Ishikawa (cell line): ENCODE measurements at regions not wholly inside any gene's neighbourhood (a gene's known extent, or its start where the extent isn't known, plus 50 kb on each side); places are given as distances from the start of the nearest gene placed in this dataset.

Experiments
- CEBPB ChIP-seq: IDR thresholded peaks from 2 replicates; pipeline ENCODE4 v1.6.1; 2012
- CREB1 ChIP-seq: IDR thresholded peaks from 2 replicates; pipeline ENCODE4 v1.6.1; 2012; ENCODE audit warnings: low read depth
- EGR1 ChIP-seq: IDR thresholded peaks from 2 replicates; pipeline ENCODE4 v1.6.1; 2012
- EP300 ChIP-seq: IDR thresholded peaks from 2 replicates; pipeline ENCODE4 v1.6.1; 2012; ENCODE audit warnings: borderline replicate concordance
- FOXM1 ChIP-seq: IDR thresholded peaks from 2 replicates; pipeline ENCODE4 v1.6.1; 2012; ENCODE audit warnings: low read depth, borderline replicate concordance
- NFIC ChIP-seq: IDR thresholded peaks from 2 replicates; pipeline ENCODE4 v1.6.1; 2012
- RAD21 ChIP-seq: IDR thresholded peaks from 2 replicates; pipeline ENCODE4 v1.6.1; 2012; ENCODE audit warnings: low read depth
- TAF1 ChIP-seq: IDR thresholded peaks from 2 replicates; pipeline ENCODE4 v1.6.1; 2012; ENCODE audit warnings: low read depth, mild to moderate bottlenecking
- TCF12 ChIP-seq: IDR thresholded peaks from 2 replicates; pipeline ENCODE4 v1.6.1; 2012; ENCODE audit warnings: low read depth
- TEAD4 ChIP-seq: IDR thresholded peaks from 2 replicates; pipeline ENCODE4 v1.6.1; 2012
- YY1 ChIP-seq: IDR thresholded peaks from 2 replicates; pipeline ENCODE4 v1.6.1; 2012; ENCODE audit warnings: low read depth
- TF ChIP-seq, protein P1 (sequence below): IDR thresholded peaks from 2 replicates; pipeline ENCODE4 v1.6.1; 2012
- TF ChIP-seq, protein P2 (sequence below): IDR thresholded peaks from 2 replicates; pipeline ENCODE4 v1.6.1; 2012
- TF ChIP-seq, protein P3 (sequence below): IDR thresholded peaks from 2 replicates; pipeline ENCODE4 v1.6.1; 2012; ENCODE audit warnings: low read depth, mild to moderate bottlenecking

GRCh38 chr13:40480915-40481516, 185.4 kb downstream of the FOXO1 start:
- TF ChIP-seq, protein P1, sequence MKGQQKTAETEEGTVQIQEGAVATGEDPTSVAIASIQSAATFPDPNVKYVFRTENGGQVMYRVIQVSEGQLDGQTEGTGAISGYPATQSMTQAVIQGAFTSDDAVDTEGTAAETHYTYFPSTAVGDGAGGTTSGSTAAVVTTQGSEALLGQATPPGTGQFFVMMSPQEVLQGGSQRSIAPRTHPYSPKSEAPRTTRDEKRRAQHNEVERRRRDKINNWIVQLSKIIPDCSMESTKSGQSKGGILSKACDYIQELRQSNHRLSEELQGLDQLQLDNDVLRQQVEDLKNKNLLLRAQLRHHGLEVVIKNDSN, result no peak
- TF ChIP-seq NFIC, result no peak
- no peak for TF ChIP-seq RAD21
- no peak for TF ChIP-seq TEAD4
- TF ChIP-seq, protein P2, sequence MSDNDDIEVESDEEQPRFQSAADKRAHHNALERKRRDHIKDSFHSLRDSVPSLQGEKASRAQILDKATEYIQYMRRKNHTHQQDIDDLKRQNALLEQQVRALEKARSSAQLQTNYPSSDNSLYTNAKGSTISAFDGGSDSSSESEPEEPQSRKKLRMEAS, result no peak
- no peak for TF ChIP-seq YY1
- no peak for TF ChIP-seq EGR1
- TF ChIP-seq CREB1, result no peak
- no peak for TF ChIP-seq EP300

DNA sequence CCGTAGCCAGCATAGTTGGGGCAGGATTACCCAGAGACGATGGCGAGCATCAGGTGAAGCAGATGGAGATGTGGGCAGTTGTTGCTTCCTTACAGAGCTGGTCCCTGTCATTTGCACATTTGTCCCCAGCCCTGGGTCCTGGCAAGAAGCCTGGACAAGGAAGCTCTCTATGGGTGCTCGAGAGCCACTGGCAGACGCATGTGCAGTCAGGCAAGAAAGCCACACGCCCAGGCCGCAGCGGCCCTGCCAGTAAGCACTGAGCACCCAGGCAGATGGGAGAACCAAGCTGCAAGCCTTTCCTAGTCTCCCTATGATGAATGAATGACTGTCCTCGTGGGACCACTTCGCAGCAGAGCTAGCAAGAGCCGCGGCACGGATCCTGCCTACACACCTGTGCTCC, 182.8 kb downstream of the FOXO1 start:
- no peak for TF ChIP-seq CEBPB
- TF ChIP-seq, protein P1, result no peak

- no peak for TF ChIP-seq EP300
- TF ChIP-seq YY1, result no peak
- no peak for TF ChIP-seq CREB1
- TF ChIP-seq NFIC, result no peak
- TF ChIP-seq, protein P1, result no peak
- TF ChIP-seq FOXM1, result no peak
These were observed 182.2 kb downstream of the FOXO1 start for GRCh38 chr13:40484101-40484800.

DNA sequence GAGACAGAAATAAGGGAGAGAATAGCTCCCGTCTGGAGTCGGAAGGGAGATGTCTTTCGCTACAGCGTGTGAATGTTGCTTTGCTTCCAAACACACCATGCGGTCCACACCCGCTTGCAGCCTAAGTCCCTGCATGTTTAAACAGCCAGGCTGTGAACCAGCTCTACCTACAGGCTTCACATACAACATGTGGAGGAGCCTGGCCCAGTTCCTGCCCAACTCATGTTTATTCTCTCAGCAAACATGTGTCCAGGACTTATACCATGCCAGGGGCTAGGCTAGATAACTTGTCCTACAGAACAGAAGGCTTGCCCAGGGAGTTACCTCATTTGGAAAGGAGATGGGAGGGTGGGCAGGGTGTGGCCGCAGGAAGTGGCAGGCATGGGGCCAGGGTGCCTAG, 181.5 kb downstream of the FOXO1 start:
- TF ChIP-seq NFIC (no peak), RAD21 (no peak), FOXM1 (no peak), TEAD4 (no peak)
- TF ChIP-seq, protein P2, result no peak

DNA sequence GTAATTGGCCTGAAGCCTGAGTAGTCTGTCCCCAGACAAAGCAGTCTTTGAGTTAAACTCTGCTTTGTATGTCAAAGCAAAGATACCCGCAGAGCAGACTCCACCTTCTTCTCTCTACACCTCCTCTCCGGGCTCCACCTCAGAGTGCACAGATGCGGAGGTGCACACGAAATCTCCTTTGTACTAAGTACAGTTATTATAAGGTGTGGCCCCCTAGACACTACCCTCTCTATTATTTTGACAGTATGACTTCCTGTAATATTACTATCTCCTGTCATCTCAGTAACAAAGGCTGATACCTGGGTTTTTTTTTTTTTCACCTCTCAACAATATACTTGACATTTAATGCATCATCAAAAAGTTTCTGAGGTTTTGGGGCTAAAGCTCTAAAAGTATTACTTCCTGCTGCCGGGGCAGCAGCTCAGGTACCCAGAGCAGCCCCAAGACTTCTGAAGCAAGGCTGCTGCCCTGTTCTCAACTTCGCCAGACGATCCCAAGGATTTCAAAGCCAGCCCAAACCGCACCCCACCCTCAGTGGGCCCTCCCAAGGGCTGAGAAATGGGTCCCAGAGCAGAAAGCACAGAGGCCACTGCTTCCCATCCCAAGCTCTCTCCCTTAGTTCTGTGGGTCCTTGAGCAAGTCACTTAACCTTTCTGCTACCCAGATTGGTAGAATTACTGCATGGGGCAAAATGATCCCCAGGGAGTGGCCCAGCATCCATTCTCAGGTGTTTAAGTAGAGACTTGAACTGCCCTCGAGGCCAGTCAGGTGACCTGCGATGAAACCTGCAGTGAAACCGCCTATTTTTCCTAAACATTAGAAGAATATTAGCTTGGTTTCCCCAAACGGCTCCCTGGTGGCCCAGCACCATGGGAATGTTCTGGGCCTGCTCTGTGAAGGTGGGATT, 180.6 kb downstream of the FOXO1 start:
- no peak for TF ChIP-seq CEBPB
- TF ChIP-seq TEAD4, result no peak

GRCh38 chr13:40486518-40487163, 179.8 kb downstream of the FOXO1 start:
- TF ChIP-seq, protein P2, result no peak
- no peak for TF ChIP-seq TAF1

DNA sequence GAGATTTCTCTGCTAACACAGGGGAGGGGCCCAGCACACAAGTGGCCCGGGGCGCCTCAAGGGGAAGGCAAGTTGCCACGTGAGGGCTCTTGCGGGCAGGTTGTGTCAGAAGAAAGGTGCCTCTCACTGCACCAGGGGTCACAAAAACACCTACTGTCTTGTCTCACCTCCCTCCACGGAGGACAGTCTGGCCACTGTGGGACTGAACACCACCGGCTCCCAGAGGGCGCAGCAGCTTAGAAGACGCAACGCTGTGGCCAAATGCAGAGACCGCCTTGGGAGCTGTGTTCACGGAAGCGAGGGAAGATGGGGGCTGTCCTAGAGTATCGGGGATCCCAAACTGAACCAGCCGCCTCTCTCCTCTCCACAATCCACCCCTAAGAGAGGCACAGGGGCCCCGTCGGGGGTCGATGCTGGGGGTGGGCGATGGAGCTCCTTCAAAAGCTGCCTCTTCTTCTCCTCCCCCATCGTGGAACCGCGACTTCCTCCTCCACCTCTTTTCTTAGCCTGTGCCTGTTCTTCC, 177.5 kb downstream of the FOXO1 start:
- no peak for TF ChIP-seq TCF12
- TF ChIP-seq TAF1, result no peak

- TF ChIP-seq TCF12 (no peak), NFIC (peak; percentile 60), CEBPB (peak; percentile 16; the same call in 1 of the 2 replicates)
These were observed 176.2 kb downstream of the FOXO1 start for GRCh38 chr13:40490086-40490758.

- TF ChIP-seq TAF1, result no peak
- TF ChIP-seq RAD21, result no peak
- TF ChIP-seq CEBPB, result no peak
- TF ChIP-seq, protein P3, sequence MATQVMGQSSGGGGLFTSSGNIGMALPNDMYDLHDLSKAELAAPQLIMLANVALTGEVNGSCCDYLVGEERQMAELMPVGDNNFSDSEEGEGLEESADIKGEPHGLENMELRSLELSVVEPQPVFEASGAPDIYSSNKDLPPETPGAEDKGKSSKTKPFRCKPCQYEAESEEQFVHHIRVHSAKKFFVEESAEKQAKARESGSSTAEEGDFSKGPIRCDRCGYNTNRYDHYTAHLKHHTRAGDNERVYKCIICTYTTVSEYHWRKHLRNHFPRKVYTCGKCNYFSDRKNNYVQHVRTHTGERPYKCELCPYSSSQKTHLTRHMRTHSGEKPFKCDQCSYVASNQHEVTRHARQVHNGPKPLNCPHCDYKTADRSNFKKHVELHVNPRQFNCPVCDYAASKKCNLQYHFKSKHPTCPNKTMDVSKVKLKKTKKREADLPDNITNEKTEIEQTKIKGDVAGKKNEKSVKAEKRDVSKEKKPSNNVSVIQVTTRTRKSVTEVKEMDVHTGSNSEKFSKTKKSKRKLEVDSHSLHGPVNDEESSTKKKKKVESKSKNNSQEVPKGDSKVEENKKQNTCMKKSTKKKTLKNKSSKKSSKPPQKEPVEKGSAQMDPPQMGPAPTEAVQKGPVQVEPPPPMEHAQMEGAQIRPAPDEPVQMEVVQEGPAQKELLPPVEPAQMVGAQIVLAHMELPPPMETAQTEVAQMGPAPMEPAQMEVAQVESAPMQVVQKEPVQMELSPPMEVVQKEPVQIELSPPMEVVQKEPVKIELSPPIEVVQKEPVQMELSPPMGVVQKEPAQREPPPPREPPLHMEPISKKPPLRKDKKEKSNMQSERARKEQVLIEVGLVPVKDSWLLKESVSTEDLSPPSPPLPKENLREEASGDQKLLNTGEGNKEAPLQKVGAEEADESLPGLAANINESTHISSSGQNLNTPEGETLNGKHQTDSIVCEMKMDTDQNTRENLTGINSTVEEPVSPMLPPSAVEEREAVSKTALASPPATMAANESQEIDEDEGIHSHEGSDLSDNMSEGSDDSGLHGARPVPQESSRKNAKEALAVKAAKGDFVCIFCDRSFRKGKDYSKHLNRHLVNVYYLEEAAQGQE, result no peak
- TF ChIP-seq NFIC, result no peak
These were observed 173.9 kb downstream of the FOXO1 start for GRCh38 chr13:40492511-40492910.
